ENCODE measurements at regions not wholly inside any gene's neighbourhood (a gene's known extent, or its start where the extent isn't known, plus 50 kb on each side); places are given as distances from the start of the nearest gene placed in this dataset.

- TF ChIP-seq SIN3A (IDR thresholded peaks at IDR 0.05; ENCODE audit: borderline replicate concordance, insufficient read depth, low read length) (no peak), POLR2AphosphoS5 (IDR thresholded peaks at IDR 0.05; ENCODE audit: low read depth, low read length) (no peak), TAF1 (IDR thresholded peaks at IDR 0.05; ENCODE audit: borderline replicate concordance, insufficient read depth, low read length) (no peak), FOXP2 (optimal IDR thresholded peaks at IDR 0.05; ENCODE audit: borderline replicate concordance, extremely low read depth, extremely low read length, insufficient read depth) (no peak), REST (IDR thresholded peaks at IDR 0.05; ENCODE audit: insufficient read depth in 1 of 2, low read depth in 2 of 2, low read length in 2 of 2) (no peak)
These were observed 114.7 kb upstream of the BACH2 start for GRCh38 chr6:90411292-90411781.

GRCh38 chr6:90409700-90410099 lies 113.1 kb upstream of the BACH2 start:
- TF ChIP-seq REST (IDR thresholded peaks at IDR 0.05; ENCODE audit: insufficient read depth in 1 of 2, low read depth in 2 of 2, low read length in 2 of 2) (no peak), FOXP2 (optimal IDR thresholded peaks at IDR 0.05; ENCODE audit: borderline replicate concordance, extremely low read depth, extremely low read length, insufficient read depth) (no peak), TAF1 (IDR thresholded peaks at IDR 0.05; ENCODE audit: borderline replicate concordance, insufficient read depth, low read length) (no peak)

GRCh38 chr6:90406957-90407356 lies 110.3 kb upstream of the BACH2 start:
- no peak for TF ChIP-seq SIN3A (IDR thresholded peaks at IDR 0.05; ENCODE audit: borderline replicate concordance, insufficient read depth, low read length)
- no peak for TF ChIP-seq FOXP2 (optimal IDR thresholded peaks at IDR 0.05; ENCODE audit: borderline replicate concordance, extremely low read depth, extremely low read length, insufficient read depth)
- no peak for TF ChIP-seq TAF1 (IDR thresholded peaks at IDR 0.05; ENCODE audit: borderline replicate concordance, insufficient read depth, low read length)
- no peak for TF ChIP-seq REST (IDR thresholded peaks at IDR 0.05; ENCODE audit: insufficient read depth in 1 of 2, low read depth in 2 of 2, low read length in 2 of 2)
- no peak for TF ChIP-seq POLR2AphosphoS5 (IDR thresholded peaks at IDR 0.05; ENCODE audit: low read depth, low read length)

GRCh38 chr6:90406142-90406794 lies 109.6 kb upstream of the BACH2 start:
- TF ChIP-seq TAF1 (IDR thresholded peaks at IDR 0.05; ENCODE audit: borderline replicate concordance, insufficient read depth, low read length) (no peak), POLR2AphosphoS5 (IDR thresholded peaks at IDR 0.05; ENCODE audit: low read depth, low read length) (no peak), REST (IDR thresholded peaks at IDR 0.05; ENCODE audit: insufficient read depth in 1 of 2, low read depth in 2 of 2, low read length in 2 of 2) (no peak), FOXP2 (optimal IDR thresholded peaks at IDR 0.05; ENCODE audit: borderline replicate concordance, extremely low read depth, extremely low read length, insufficient read depth) (no peak), SIN3A (IDR thresholded peaks at IDR 0.05; ENCODE audit: borderline replicate concordance, insufficient read depth, low read length) (no peak; the same call in 1 of the 2 replicates)

Data from PFSK-1 (cell line).